Thyroid gland (tissue), 4 donors: ENCODE measurements at regions not wholly inside any gene's neighbourhood (a gene's known extent, or its start where the extent isn't known, plus 50 kb on each side); places are given as distances from the start of the nearest gene placed in this dataset.

Experiments used
- CTCF ChIP-seq, 6 experiments: fragments of 200-600 bp in 3 of 6; fragments of 450-650 bp in 3 of 6; sonication (generic) in 3 of 6; IDR thresholded peaks; one replicate each; pipeline ENCODE4 v1.5.1; 2016 to 2019; ENCODE audit warnings: antibody characterized with exemption in 6 of 6, mild to moderate bottlenecking in 2 of 6, inconsistent platforms in 1 of 6, moderate library complexity in 1 of 6
- POLR2A ChIP-seq, 2 donors: fragments of 450-650 bp; IDR thresholded peaks; one replicate each; pipeline ENCODE4 v1.6.1; 2017; ENCODE audit warnings: antibody characterized with exemption in 2 of 2, mild to moderate bottlenecking in 2 of 2, moderate library complexity in 1 of 2

- TF ChIP-seq CTCF (IDR thresholded peaks at IDR 0.05) (no peak), POLR2A (IDR thresholded peaks at IDR 0.05) (no peak)
Measured at GRCh38 chr15:79775821-79776220, 121.0 kb downstream of the MTHFS start.
